Stimulated activated CD8-positive, alpha-beta memory T cell treated with anti-CD3 and anti-CD28 coated beads, Interleukin-7, amount 100 ng/mL, for 1 hour (primary cell): ENCODE measurements at regions not wholly inside any gene's neighbourhood (a gene's known extent, or its start where the extent isn't known, plus 50 kb on each side); places are given as distances from the start of the nearest gene placed in this dataset.
"Not testable (repeated sequence)": the region's sequence is repeated elsewhere in the genome, so short reads cannot be mapped to it uniquely, and the experiment has no call there.

Experiments used
- DNase-seq, 2 donors: peaks; one replicate each; pipeline ENCODE4 v3.0.0-alpha.2; 2020; ENCODE audit warnings: low read depth in 2 of 2

- no peak for DNase-seq
These were observed 1603.1 kb upstream of the CELF4 start for GRCh38 chr18:39168723-39169122.

- no peak for DNase-seq
These were observed 1602.4 kb upstream of the CELF4 start for GRCh38 chr18:39167990-39168389.

GRCh38 chr18:39166776-39167175 is 1601.2 kb upstream of the CELF4 start:
- DNase-seq = no peak

DNA sequence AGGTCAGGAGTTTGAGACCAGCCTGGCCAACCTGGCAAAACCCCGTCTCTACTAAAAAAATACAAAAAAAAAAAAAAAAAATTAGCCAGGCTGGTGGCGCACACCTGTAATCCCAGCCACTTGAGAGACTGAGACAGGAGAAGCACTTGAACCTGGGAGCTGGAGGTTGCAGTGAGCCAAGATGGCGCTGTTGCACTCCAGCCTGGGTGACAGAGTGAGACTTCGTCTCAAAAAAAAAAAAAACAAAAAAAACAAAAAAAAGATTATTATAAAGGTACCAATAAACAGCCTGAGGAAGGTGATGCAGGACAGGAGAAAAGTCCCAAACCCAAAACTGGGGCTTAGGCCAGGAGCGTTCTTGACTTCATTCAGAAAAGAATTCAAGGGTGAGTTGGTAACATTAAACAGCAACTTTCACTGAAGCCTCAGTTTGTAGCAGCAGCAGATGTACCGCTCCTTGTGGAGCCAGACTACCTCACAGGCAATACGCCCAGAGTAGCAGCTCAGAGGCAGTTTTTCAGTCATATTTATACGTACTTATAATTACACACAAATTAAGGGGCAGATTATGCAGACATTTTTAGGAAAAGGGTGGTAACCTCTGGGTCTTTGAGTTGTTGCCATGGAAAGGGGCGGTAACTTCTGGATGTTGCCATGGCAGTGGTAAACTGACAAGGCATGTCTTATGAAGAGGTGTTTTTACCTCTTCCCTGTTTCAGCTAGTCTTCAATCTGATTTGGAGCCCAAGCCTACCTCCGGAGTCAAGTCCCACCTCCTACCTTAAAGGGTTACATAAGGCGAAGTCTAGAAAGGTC is 1596.6 kb upstream of the CELF4 start:
- DNase-seq = no peak

DNA sequence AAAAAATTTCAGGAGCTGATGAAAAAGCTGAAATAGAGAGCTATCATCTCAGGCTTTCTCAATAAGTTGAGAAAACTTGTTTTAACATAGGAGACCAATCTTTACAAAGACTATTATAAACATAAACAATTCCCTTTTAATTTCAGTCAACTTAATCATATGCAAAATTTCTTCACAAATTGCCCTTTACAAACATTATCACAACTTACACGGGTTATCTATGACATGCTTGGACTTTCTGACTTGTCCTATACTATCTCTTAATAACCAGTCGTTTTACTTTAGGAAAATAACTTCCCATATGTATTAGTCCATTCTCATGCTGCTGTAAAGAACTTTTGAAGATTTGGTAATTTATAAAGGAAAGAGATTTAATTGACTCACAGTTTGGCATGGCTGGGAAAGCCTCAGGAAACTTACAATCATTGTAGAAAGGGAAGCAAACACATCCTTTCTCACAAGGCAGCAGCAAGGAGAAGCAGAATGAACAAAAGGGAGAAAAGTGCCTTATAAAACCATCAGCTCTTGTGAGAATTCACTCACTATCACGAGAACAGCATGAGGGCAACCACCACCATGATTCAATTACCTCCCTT is 1583.7 kb upstream of the CELF4 start:
- DNase-seq = no peak

DNA sequence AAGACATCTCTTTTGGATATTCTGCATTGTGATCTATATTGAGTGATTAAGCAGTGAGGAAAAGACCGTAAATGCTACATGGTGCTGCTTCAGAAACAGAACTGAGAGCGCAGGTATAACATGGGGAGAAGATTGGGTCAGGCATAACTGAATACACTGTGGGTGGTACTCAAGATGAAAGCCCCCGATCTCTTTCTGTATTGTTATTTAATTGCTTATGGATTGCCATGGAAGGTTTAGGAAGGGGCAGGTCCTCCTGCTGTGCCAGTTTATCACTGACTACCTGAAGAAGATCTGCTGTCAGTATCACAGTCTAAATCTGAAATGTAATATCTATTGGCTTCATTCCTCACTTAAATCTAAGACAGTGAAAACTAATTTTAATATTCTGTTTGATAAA is 1568.7 kb upstream of the CELF4 start:
- DNase-seq = no peak

GRCh38 chr18:39127538-39127937 is 1561.9 kb upstream of the CELF4 start:
- DNase-seq = not testable (repeated sequence)

- no peak for DNase-seq
These were observed 1548.2 kb upstream of the CELF4 start for GRCh38 chr18:39113790-39114189.

DNA sequence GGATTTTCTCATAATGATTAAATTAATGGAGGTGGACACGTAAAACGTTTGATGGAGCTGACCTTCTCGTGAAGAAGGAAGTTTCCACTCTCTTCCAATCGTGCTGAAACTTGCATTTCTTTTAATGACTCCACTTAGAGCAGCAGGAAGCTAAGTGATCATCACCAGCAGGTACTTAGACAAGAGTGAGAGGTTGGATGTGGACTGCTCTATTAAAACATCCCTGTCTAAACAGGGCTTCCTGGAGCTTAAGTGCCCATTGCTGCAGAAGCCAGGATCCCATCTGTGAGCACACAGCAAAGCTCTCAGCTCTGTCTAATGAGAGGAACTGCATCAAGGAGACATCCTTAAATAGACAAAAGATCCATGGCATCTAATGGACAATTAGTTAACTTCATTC is 1539.5 kb upstream of the CELF4 start:
- no peak for DNase-seq

DNA sequence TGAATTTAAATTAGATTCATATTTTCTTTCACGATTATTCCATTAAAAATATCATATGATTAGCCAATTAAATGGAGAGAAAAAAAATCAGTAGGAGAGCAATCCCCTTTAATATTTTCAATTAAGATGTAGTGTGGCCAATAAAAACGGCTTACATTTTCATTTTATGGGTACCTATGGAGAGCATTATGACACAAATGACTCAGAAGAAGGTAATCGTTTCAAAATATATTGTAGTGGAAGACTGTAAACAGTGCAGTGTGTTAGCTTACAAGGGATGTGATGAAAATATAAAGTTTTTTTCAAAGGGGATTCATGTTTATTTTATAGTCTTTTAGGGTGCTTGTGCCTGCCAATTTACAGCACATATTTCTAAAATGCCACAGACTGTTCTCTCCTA is 1507.4 kb upstream of the CELF4 start:
- DNase-seq = no peak

DNA sequence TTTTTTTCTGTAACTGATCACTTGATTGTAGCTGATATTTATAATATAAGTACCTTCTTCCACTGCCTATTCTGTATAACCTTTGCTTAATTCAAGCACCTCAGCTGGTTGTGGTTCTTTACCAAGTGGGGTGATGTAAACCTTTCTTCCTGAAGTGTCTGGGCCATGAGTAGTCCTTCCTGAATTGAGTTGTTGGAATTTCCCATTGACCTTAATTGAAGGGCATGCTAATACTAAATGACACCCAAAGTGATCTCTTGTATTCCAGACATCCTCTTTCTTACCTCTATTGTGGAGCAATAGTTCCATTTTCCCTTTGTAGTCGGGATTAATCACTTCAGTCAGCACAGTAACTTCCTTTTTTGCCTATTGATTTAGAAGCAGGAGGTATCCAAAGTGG is 1496.8 kb upstream of the CELF4 start:
- DNase-seq = no peak

DNA sequence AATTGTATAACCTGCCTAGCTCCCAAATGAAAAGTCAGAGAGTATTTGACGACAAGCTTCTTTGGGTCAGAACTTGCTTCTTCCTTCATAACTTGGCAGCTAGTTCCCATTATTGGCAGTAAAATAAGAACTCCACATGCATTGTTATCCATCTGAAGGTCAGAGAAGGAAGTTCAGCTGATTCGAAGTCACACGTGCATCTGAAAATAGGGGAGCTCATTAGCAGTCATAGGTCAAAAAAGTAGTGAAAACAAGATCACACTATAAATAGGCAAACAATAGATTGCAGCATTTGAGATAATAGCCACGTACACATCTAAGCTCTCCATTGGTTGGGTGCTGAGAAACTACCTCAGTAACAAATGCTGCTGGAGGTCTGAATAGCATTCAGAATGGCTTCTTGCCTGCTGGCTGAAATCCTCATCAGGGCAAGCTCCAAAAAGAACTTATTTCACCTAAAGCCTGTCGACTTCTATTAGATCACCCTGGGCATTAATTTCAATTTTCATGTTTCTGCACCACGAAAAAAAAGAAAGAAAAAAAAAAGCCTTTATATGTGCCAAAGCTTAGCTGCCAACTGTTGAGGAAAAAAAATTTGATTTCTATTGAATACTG is 1492.9 kb upstream of the CELF4 start:
- DNase-seq = no peak

GRCh38 chr18:39057423-39058064 is 1491.9 kb upstream of the CELF4 start:
- DNase-seq = no peak

DNA sequence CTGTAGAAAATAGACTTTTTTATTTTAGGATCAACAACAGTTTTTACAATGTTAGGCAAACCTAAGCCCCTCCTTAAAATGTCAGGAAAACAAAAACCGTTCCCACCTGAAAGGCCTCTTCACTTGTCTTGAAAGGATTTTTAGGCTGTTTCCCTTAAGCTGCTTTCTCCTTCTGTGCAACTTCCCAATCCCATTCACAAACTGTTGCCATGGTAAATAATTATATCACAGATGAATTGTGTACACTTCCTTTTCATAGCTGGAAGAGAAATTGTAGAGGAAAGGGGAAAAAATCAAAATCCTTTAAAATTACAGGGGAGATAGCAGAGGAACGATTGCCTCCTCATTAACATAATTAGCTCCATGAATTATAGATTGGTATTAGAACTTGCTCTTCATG is 1488.0 kb upstream of the CELF4 start:
- no peak for DNase-seq

- no peak for DNase-seq
These were observed 1485.4 kb upstream of the CELF4 start for GRCh38 chr18:39051013-39051412.

GRCh38 chr18:39039813-39040212 is 1474.2 kb upstream of the CELF4 start:
- DNase-seq = no peak

GRCh38 chr18:39037925-39038324 is 1472.3 kb upstream of the CELF4 start:
- DNase-seq = no peak

DNA sequence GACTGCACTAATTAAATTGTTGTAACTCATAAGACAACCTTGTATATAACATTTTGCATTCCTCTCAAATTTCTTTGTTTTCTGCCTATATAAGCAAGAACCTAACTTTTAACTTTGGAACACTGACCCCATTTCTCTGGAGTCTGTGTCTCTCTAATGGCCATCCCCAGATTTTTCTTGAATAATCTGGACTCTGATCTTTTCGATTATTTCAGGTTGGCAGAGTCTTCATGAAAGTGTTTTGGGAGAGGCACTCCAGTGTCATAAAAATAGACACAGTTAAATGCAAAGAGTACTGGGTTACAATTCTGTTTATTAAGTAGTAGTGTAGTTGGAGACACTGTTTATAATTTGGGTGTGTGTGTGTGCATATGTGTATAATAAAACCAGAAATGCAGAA is 1467.7 kb upstream of the CELF4 start:
- no peak for DNase-seq

DNA sequence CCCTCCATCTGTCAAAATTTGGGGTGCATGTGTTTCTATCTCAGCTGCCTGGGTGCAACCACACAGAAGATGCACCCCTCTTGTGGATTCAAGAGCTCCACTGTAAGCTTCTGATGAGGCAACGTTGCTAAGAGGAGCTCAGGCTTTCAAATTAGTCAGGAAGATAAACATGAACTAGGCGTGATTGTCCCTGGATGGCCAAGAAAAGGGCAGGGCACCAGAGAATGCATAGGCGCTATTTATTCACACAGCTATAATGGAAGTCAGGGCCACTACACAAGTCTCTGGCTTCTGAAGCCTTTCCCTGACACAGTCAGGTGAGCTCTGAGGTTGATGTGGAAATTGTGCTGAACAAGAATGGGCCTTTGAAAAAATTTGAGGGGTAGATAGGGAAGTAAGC is 1466.0 kb upstream of the CELF4 start:
- DNase-seq = no peak

- no peak for DNase-seq
These were observed 1464.6 kb upstream of the CELF4 start for GRCh38 chr18:39030124-39030655.

GRCh38 chr18:39025531-39025930 is 1459.9 kb upstream of the CELF4 start:
- DNase-seq = no peak

GRCh38 chr18:39019989-39020388 is 1454.4 kb upstream of the CELF4 start:
- DNase-seq = no peak
